SK-N-SH (cell line): ENCODE measurements at regions not wholly inside any gene's neighbourhood (a gene's known extent, or its start where the extent isn't known, plus 50 kb on each side); places are given as distances from the start of the nearest gene placed in this dataset.

Experiments
- CTCF ChIA-PET: fragments of 300-600, 350-600 bp; formaldehyde crosslinking; extraction: SDS; loops from one replicate; lab custom pipeline; 2021; lab: Yijun Ruan, JAX
- POLR2A ChIA-PET: fragments of 350-600 bp; sonication (Branson Sonifier 250); formaldehyde crosslinking; extraction: SDS; loops from one replicate; lab custom pipeline; 2020; ENCODE audit warnings: antibody characterized with exemption, inconsistent platforms; lab: Yijun Ruan, JAX
- DNase-seq: peaks from one replicate; pipeline ENCODE4 v3.0.0; 2012
- H2AFZ ChIP-seq: fragments of 200-600 bp; sonication (generic); 2 replicates; pipeline ENCODE4 v1.8.1; 2016; ENCODE audit warnings: antibody characterized with exemption, mild to moderate bottlenecking, low read depth
- H3F3A ChIP-seq: fragments of 200-600 bp; sonication (generic); replicated peaks from 2 replicates; pipeline ENCODE3; 2016; ENCODE audit warnings: antibody characterized with exemption, mild to moderate bottlenecking; ENCODE audit not compliant: insufficient read depth
- H3K27ac ChIP-seq, 2 experiments: fragments of 200-500 bp in 1 of 2; fragments of 200-600 bp in 1 of 2; sonication (Bioruptor generic) in 1 of 2; sonication (generic), shearing (Covaris generic) in 1 of 2; 2 replicates each; pipeline versions ENCODE4 v1.5.1 to v1.6.1; 2014 to 2016; ENCODE audit warnings: low read depth in 2 of 2, inconsistent platforms in 1 of 2, low read length in 1 of 2, mild to moderate bottlenecking in 1 of 2, mixed read lengths in 1 of 2
- H3K27me3 ChIP-seq: fragments of 200-600 bp; sonication (generic), shearing (Covaris generic); 2 replicates; pipeline ENCODE4 v1.6.1; 2016; ENCODE audit warnings: mixed run types; ENCODE audit not compliant: insufficient read depth
- H3K36me3 ChIP-seq, 2 experiments: fragments of 200-500 bp in 1 of 2; fragments of 200-600 bp in 1 of 2; sonication (Bioruptor generic) in 1 of 2; sonication (generic) in 1 of 2; replicated peaks in 1 of 2; 2 replicates each; pipeline versions ENCODE3 to v1.5.1; 2014 to 2016; ENCODE audit warnings: low read length in 1 of 2, mild to moderate bottlenecking in 1 of 2; ENCODE audit not compliant: insufficient read depth in 2 of 2, control insufficient read depth in 1 of 2
- H3K4me1 ChIP-seq, 2 experiments: fragments of 200-500 bp in 1 of 2; fragments of 200-600 bp in 1 of 2; sonication (Bioruptor generic) in 1 of 2; sonication (generic), shearing (Covaris generic) in 1 of 2; 2 replicates each; pipeline versions ENCODE4 v1.5.1 to v1.6.1; 2014 to 2016; ENCODE audit warnings: low read depth in 1 of 2, low read length in 1 of 2, mixed run types in 1 of 2; ENCODE audit not compliant: insufficient read depth in 2 of 2, control insufficient read depth in 1 of 2
- H3K4me2 ChIP-seq: fragments of 200-600 bp; sonication (generic), shearing (Covaris generic); 2 replicates; pipeline ENCODE4 v1.6.1; 2017; ENCODE audit warnings: mixed run types
- H3K4me3 ChIP-seq, 2 experiments: fragments of 200-500 bp in 1 of 2; fragments of 200-600 bp in 1 of 2; sonication (Bioruptor generic) in 1 of 2; sonication (generic), shearing (Covaris generic) in 1 of 2; 2 replicates each; pipeline versions ENCODE4 v1.5.1 to v1.8.1; 2014 to 2016; ENCODE audit warnings: low read depth in 2 of 2, inconsistent platforms in 1 of 2, low read length in 1 of 2, mild to moderate bottlenecking in 1 of 2, mixed read lengths in 1 of 2, moderate library complexity in 1 of 2
- H3K79me2 ChIP-seq: fragments of 200-600 bp; sonication (generic); 2 replicates; pipeline ENCODE4 v1.8.1; 2017; ENCODE audit warnings: mild to moderate bottlenecking; ENCODE audit not compliant: insufficient read depth
- H3K9ac ChIP-seq: fragments of 200-600 bp; sonication (generic); 2 replicates; pipeline ENCODE4 v1.6.1; 2017; ENCODE audit warnings: mixed run types
- H3K9me2 ChIP-seq: fragments of 200-600 bp; sonication (generic); 2 replicates; pipeline ENCODE4 v1.6.1; 2017; ENCODE audit warnings: mixed run types
- H3K9me3 ChIP-seq: fragments of 200-600 bp; sonication (generic); 2 replicates; pipeline ENCODE4 v1.6.1; 2017; ENCODE audit warnings: mixed run types, mild to moderate bottlenecking, moderate library complexity
- H4K20me1 ChIP-seq: fragments of 200-600 bp; sonication (generic); 2 replicates; pipeline ENCODE4 v1.6.1; 2017; ENCODE audit warnings: mild to moderate bottlenecking, mixed run types; ENCODE audit not compliant: insufficient read depth
- CHD2 ChIP-seq: fragments of 150-350 bp; IDR thresholded peaks from 2 replicates; pipeline ENCODE4 v1.6.1; 2018; ENCODE audit warnings: low read length; ENCODE audit not compliant: partially characterized antibody
- CTCF ChIP-seq: fragments of 200-600 bp; sonication (generic); IDR thresholded peaks from 2 replicates; pipeline ENCODE4 v1.6.1; 2017; ENCODE audit warnings: antibody characterized with exemption, mild to moderate bottlenecking, moderate library complexity
- EP300 ChIP-seq, 2 experiments: IDR thresholded peaks; 2 replicates each; pipeline versions ENCODE4 v1.4.0 to v1.6.1; 2012; ENCODE audit warnings: borderline replicate concordance in 1 of 2, low read depth in 1 of 2, low read length in 1 of 2
- EZH2phosphoT487 ChIP-seq: fragments of 200-600 bp; sonication (generic); IDR thresholded peaks from 2 replicates; pipeline ENCODE4 v1.6.1; 2017; ENCODE audit warnings: low read depth, mixed run types, mild to moderate bottlenecking, antibody characterized with exemption, moderate library complexity, borderline replicate concordance
- FOSL2 ChIP-seq: IDR thresholded peaks from 2 replicates; pipeline ENCODE4 v1.4.0; 2012; ENCODE audit warnings: low read depth, mild to moderate bottlenecking, moderate library complexity, borderline replicate concordance
- FOXJ3 ChIP-seq: sonication (generic); formaldehyde crosslinking; IDR thresholded peaks from 2 replicates; pipeline ENCODE4 v1.5.1; 2020; ENCODE audit warnings: mild to moderate bottlenecking, missing genetic modification reagents
- FOXM1 ChIP-seq: IDR thresholded peaks from 2 replicates; pipeline ENCODE4 v1.4.0; 2012; ENCODE audit warnings: low read depth, mild to moderate bottlenecking
- GATA2 ChIP-seq: sonication (generic); formaldehyde crosslinking; IDR thresholded peaks from 2 replicates; pipeline ENCODE4 v1.5.0; 2020; ENCODE audit warnings: mild to moderate bottlenecking, missing genetic modification reagents
- JUND ChIP-seq: IDR thresholded peaks from 2 replicates; pipeline ENCODE4 v1.4.0; 2012
- MEF2A ChIP-seq: IDR thresholded peaks from 2 replicates; pipeline ENCODE4 v1.4.0; 2012; ENCODE audit warnings: low read depth, borderline replicate concordance
- MXI1 ChIP-seq: IDR thresholded peaks from 2 replicates; pipeline ENCODE4 v1.6.1; 2012; ENCODE audit warnings: mild to moderate bottlenecking, low read depth, low read length, improper control_type of control experiment
- POLR2AphosphoS5 ChIP-seq: IDR thresholded peaks from 2 replicates; pipeline ENCODE4 v1.6.1; 2012; ENCODE audit warnings: low read depth, low read length
- RCOR1 ChIP-seq: fragments of 150-350 bp; IDR thresholded peaks from 2 replicates; pipeline ENCODE4 v1.6.1; 2017; ENCODE audit warnings: antibody characterized with exemption, low read length
- REST ChIP-seq: IDR thresholded peaks from 2 replicates; pipeline ENCODE4 v1.6.1; 2012; ENCODE audit warnings: mild to moderate bottlenecking, low read depth, low read length, moderate library complexity
- RFX5 ChIP-seq: IDR thresholded peaks from 2 replicates; pipeline ENCODE4 v1.6.1; 2012; ENCODE audit warnings: mild to moderate bottlenecking, improper control_type of control experiment, low read length
- SIN3A ChIP-seq: IDR thresholded peaks from 2 replicates; pipeline ENCODE4 v1.6.1; 2012; ENCODE audit warnings: low read depth, mild to moderate bottlenecking, low read length, moderate library complexity, borderline replicate concordance
- SMC3 ChIP-seq: IDR thresholded peaks from 2 replicates; pipeline ENCODE4 v1.6.1; 2012; ENCODE audit warnings: low read depth, low read length, improper control_type of control experiment
- TAF1 ChIP-seq: IDR thresholded peaks from 2 replicates; pipeline ENCODE4 v1.6.1; 2012; ENCODE audit warnings: low read depth, mild to moderate bottlenecking, low read length, moderate library complexity, borderline replicate concordance
- TEAD4 ChIP-seq: IDR thresholded peaks from 2 replicates; pipeline ENCODE4 v1.4.0; 2012; ENCODE audit warnings: mild to moderate bottlenecking, borderline replicate concordance; ENCODE audit not compliant: insufficient read depth
- USF1 ChIP-seq: IDR thresholded peaks from 2 replicates; pipeline ENCODE4 v1.4.0; 2012; ENCODE audit warnings: low read depth, borderline replicate concordance
- WGBS: methylation state at CpG from one replicate; pipeline ENCODE4 v1.1.6; 2017; ENCODE audit warnings: low lambda C conversion rate; 5-methylcytosine and 5-hydroxymethylcytosine counted together

- no peaks in the 10 kb centered on the region for H3K9me3 ChIP-seq
- POLR2A ChIA-PET = no interaction called here
- H3K27ac ChIP-seq = no peak overlapping the region
- no peaks in the 10 kb centered on the region for H3K79me2 ChIP-seq
- H3K27me3 ChIP-seq = no peaks in the 10 kb centered on the region
- H3K4me1 ChIP-seq = no peaks in the 10 kb centered on the region
- H3K4me2 ChIP-seq = no peak overlapping the region
- no peaks in the 10 kb centered on the region for H3K9me2 ChIP-seq
- CTCF ChIA-PET = no interaction called here
- DNase-seq = no peak
- no peak overlapping the region for H3K9ac ChIP-seq
- H3K36me3 ChIP-seq = no peaks in the 10 kb centered on the region
- no peaks in the 10 kb centered on the region for H4K20me1 ChIP-seq
- H2AFZ ChIP-seq = no peak overlapping the region
- no peak overlapping the region for H3K4me3 ChIP-seq
- no peaks in the 10 kb centered on the region for H3F3A ChIP-seq
- TF ChIP-seq FOXJ3 (CRISPR knock-in tag) (no peak), SMC3 (no peak), RCOR1 (no peak), MXI1 (no peak), RFX5 (no peak), SIN3A (no peak), USF1 (no peak), TEAD4 (no peak)
These were observed 607.6 kb downstream of the EBF1 start for GRCh38 chr5:158492136-158492535.

- Histone ChIP-seq H3K36me3 (no peaks in the 10 kb centered on the region), H4K20me1 (no peaks in the 10 kb centered on the region), H3K79me2 (no peaks in the 10 kb centered on the region), H3K27ac (no peak overlapping the region), H3K4me1 (peaks cover 0 to 14% of the 10 kb centered on the region in 2 experiments; a peak in 2 of 4 replicates), H3K9ac (no peak overlapping the region), H3F3A (no peaks in the 10 kb centered on the region), H3K9me2 (no peaks in the 10 kb centered on the region), H3K9me3 (no peaks in the 10 kb centered on the region), H3K27me3 (no peaks in the 10 kb centered on the region; the same call in 1 of the 2 replicates), H2AFZ (no peak overlapping the region), H3K4me2 (no peak overlapping the region), H3K4me3 (no peak overlapping the region)
- TF ChIP-seq FOSL2 = no peak
- TF ChIP-seq RFX5 = no peak
- TF ChIP-seq FOXM1 = no peak
- TF ChIP-seq POLR2AphosphoS5 = no peak
- TF ChIP-seq CHD2 = no peak
- TF ChIP-seq GATA2 (CRISPR knock-in tag) = no peak
- TF ChIP-seq JUND = no peak
- TF ChIP-seq CTCF = no peak
- TF ChIP-seq REST = no peak
- no peak for TF ChIP-seq EZH2phosphoT487
- no peak for TF ChIP-seq TEAD4
- TF ChIP-seq TAF1 = no peak
- TF ChIP-seq FOXJ3 (CRISPR knock-in tag) = no peak
- TF ChIP-seq MEF2A = no peak
- no peak for TF ChIP-seq EP300 (IDR thresholded peaks at IDR 0.05; ENCODE audit: borderline replicate concordance in 1 of 2, low read depth in 1 of 2, low read length in 1 of 2)
- ChIA-PET POLR2A (no interaction called here), CTCF (interaction anchor here (1.8 kb wide), 1 partner anchor 313 kb away, joined by 4 read pairs; no protein-coding TSS in a partner anchor)
- DNase-seq = no peak
- WGBS = 7% methylated on average over 1 of the region's 1 CpG
These were observed 612.1 kb downstream of the EBF1 start for GRCh38 chr5:158487664-158488063.
